DMS79 (cell line): ENCODE measurements at regions not wholly inside any gene's neighbourhood (a gene's known extent, or its start where the extent isn't known, plus 50 kb on each side); places are given as distances from the start of the nearest gene placed in this dataset.
"Not testable (repeated sequence)": the region's sequence is repeated elsewhere in the genome, so short reads cannot be mapped to it uniquely, and the experiment has no call there.

ENCODE experiments used
- DNase-seq: peaks from one replicate; lab custom pipeline; 2025; lab: John Stamatoyannopoulos, UW

DNA sequence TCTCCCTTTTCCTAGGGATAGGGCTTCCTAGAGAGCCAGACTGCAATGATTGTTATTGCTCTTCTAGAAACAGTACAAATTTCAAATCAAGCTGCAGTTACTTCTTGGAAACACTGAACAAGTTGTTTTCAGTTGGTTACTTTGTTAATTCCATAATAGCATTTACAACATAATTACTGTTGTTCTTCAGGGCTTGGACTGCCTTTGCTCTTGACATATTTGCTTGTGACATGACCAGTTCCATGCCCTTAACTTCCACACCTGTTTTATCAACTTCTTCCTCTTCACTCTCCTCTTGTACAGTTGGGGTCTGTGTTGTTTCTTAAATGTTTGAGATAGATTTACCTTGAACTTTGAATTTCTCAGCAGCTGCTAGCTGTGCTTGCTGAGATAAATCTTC, 104.4 kb downstream of the SEC23IP start:
- no peak for DNase-seq

- DNase-seq = no peak
These were observed 104.9 kb downstream of the SEC23IP start for GRCh38 chr10:119997429-119997828.

- no peak for DNase-seq
These were observed 110.3 kb downstream of the SEC23IP start for GRCh38 chr10:120002785-120003184.

- no peak for DNase-seq
These were observed 113.0 kb downstream of the SEC23IP start for GRCh38 chr10:120005207-120006201.

GRCh38 chr10:120007261-120007660, 114.7 kb downstream of the SEC23IP start:
- no peak for DNase-seq

DNA sequence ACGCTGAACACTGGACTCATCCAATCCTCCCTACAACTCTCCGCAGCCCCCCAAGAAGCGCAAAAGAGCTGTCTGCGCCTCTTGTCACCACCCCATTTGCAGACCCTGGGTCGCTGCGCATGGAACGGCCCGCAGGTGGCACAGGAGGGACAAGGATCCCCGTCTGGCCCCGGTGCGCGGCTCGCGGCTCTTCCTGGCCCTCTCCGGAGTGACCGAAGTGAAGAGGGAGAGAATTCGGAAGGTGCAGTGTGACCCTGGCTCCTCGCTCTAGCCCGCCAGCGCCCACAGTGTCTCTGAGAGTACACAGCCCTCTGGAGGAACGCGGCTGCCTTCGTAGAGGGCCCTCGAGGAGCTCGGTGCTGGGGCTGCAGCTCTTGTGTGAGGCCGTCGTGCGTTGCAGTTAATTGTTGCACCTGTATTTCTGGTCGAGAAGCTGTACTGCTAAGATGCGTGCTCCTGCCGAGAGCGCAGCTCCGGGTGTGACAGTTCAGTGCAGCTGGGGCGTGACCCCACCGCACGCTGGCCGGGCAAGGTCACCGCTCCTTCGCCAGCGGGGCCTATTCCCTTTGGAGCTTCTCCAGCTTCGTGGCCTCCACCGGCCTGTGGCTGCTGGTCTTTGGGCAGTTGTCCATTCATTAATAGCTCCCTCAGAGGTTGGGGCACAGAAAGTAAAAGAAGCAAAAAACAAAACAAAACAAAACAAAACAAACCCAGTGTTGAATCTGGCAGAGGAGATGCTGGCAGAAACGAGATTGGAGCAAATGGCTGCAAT, 119.0 kb downstream of the SEC23IP start:
- DNase-seq = no peak

DNA sequence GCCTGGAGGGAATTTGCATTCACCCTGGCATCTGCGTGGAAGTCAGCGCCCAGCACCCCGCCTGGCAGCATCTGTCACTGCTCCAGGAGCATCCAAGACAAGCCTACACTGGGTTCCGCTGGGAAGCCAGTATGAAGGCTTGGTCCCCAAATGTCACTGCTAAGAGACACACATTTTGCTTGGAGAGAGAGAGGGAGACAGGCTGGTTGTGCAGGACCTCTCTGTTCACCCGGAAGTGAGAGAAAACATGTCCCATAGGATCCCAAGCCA, 119.5 kb downstream of the SEC23IP start:
- no peak for DNase-seq

- no peak for DNase-seq
These were observed 120.0 kb downstream of the SEC23IP start for GRCh38 chr10:120012566-120012965.

DNA sequence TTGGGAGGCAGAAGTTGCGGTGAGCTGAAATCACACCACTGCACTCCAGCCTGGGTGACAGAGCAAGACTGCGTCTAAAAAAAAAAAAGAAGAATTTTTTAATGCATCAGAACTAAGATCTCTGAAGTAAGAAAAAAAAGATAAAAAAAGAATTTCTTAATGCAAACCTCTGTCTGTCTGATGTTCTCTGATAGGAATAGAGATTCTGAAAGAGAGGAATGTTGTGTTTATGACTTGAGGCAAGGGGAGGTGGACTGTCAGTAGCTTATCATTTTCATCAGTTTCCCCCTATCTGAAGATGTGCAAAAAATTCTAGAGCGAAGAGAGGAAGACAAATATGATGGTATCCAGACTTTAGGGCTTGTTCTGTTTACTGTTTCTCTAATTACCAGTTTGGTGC, 121.5 kb downstream of the SEC23IP start:
- DNase-seq = no peak

DNA sequence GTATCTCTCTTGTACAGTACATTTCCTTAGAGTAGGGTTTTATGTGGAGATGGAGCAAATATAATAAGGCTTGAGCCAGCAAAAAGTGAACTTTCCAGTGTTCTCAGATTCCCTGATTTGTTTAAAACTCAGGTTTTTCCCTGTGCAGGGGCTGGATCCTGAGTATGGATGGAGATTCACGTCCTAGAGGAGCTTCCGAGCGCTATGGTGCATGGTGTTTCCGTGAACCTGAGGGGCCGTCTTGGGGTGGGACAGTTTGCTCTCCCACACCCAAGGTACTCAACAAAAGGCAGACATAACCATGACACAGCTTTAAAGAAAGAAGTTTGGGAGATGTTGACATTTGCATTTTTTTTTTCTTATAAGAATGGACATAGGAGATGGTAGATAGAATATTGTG, 122.5 kb downstream of the SEC23IP start:
- no peak for DNase-seq

GRCh38 chr10:120016906-120017305, 124.4 kb downstream of the SEC23IP start:
- DNase-seq = no peak

DNA sequence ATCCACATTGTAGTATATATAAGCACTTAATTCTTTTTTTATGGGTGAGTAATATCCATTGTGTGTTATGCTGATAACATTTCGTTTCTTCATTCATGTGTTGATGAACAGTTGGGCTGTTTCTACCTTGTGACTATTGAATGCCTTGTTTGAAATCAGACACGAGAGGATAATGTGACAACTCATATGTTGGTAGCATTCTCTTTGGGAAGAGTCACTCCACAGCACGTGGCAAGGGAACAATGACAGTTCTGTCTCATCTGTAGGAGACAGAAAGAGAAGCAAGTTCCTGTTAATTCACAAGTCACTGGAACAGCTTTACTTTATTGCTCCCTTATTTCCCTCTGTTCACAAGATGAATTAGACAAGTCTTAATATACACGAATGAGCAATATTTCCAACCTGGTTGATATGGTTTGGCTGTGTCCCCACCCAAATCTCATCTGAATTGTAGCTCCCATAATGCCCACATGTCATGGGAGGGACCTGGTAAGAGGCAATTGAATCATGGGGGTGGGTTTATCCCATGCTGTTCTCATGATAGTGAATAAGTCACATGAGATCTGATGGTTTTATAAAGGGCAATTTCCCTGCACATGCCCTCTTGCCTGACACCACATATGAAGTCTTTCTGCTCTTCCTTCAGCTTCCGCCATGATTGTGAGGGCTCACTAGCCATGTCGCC, 125.3 kb downstream of the SEC23IP start:
- DNase-seq = no peak

DNA sequence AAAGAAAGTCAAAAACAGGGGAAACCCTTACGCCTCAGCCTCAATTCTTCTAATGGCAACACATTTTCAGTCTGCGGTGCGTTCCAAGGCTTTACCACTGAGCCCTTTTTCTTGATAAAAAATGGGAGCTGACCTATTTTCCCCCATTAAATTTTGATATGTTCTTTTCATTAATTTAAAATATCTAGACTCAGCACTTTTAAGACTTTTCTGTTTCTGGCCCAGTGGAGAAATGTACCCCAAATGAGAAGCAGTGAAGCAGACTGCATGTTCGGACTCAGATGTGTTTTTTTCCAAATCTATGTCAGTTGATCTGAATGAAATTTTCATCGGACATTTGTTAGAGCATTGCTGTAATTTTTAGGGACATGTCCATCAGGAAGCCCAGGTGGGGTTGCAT, 126.2 kb downstream of the SEC23IP start:
- no peak for DNase-seq

DNA sequence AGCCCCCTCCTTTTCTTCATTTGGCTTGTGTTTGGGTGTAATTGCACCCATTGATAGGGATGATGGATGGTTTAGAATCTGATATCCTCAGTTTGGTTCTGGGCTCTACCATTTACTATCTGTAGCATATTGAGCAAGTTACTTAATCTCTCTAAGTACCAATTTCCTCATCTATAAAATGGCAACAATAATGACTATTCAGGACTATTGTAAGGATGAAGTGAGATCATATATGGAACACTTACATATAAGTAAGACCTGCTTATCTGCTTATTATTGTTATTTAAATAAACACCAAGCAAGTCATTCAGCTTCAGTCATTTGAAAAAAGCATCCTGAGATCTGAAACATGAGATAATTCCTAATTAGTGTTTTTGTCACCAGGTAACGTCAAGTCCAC, 127.0 kb downstream of the SEC23IP start:
- DNase-seq = no peak

GRCh38 chr10:120022357-120022756, 129.8 kb downstream of the SEC23IP start:
- DNase-seq = no peak

DNA sequence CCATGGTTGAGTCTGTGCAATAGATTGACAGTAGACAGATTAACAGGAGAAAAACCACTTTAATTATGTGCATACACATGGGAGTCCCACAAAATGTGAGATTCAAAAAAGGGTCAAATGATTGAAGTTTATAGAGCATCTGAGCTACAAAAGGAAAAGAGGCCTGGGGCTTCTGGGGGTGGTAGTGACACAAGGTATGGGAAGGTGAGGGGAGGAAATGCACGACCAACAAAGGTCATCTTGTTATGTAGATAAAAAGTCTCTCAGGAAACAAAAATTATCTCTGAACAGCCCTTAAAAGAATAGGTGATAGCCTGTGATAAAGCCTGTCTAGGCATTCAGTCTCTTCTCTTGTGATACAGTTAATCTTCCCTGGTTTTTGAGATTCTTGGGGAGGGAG, 141.7 kb downstream of the SEC23IP start:
- no peak for DNase-seq

GRCh38 chr10:120039046-120039445, 146.5 kb downstream of the SEC23IP start:
- no peak for DNase-seq

DNA sequence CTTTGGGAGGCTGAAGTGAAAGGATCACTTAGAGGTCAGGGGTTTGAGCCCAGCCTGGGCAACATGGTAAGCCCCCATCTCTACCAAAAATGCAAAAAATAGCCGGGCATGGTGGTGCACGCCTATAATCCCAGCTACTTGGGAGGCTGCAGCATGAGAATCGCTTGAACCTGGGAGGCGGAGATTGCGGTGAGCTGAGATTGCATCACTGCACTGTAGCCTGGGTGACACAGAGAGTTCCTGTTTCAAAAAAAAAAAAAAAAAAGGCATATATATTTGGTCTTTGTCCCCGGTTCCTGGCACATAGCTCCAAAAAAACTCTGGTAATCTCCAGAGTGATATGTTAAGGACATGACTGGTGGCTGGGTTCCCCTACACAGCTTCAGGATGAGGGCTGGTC, 147.3 kb downstream of the SEC23IP start:
- DNase-seq = no peak

- DNase-seq = no peak
These were observed 149.5 kb downstream of the SEC23IP start for GRCh38 chr10:120041807-120042559.

- no peak for DNase-seq
These were observed 150.2 kb downstream of the SEC23IP start for GRCh38 chr10:120042705-120043104.

DNA sequence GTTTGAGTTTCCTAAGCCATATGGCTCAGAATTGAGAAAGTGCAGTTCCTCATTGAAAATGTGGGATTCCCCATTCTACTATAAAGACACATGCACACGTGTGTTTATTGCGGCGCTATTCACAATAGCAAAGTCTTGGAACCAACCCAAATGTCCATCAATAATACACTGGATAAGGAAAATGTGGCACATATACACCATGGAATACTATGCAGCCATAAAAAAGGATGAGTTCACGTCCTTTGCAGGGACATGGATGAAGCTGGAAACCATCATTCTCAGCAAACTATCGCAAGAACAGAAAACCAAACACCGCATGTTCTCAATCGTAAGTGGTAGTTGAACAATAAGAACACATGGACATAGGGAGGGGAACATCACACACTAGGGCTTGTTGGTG, 154.8 kb downstream of the SEC23IP start:
- DNase-seq = not testable (repeated sequence)

DNA sequence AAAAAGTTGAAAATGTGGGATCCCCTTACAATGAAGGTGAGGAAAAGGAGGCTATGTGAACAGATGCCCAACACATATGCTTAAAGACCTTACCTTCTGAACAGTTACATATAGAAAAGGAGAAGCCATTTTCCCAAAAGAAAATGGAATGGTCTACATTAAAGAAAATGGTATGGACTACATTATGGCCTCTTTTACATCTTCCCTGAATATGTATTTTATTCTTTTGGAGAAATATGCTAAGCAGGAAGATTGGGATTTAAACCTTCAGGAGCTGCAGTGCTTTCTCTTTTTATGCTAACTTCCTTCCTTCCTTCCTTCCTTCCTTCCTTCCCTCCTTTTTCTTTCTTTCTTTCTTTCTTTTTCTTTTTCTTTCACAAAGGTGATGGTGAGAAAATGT, 155.4 kb downstream of the SEC23IP start:
- DNase-seq = no peak
